SK-N-SH (cell line): ENCODE measurements at regions not wholly inside any gene's neighbourhood (a gene's known extent, or its start where the extent isn't known, plus 50 kb on each side); places are given as distances from the start of the nearest gene placed in this dataset.

Source experiments
- CTCF ChIA-PET: fragments of 300-600, 350-600 bp; formaldehyde crosslinking; extraction: SDS; loops from one replicate; lab custom pipeline; 2021; lab: Yijun Ruan, JAX
- POLR2A ChIA-PET: fragments of 350-600 bp; sonication (Branson Sonifier 250); formaldehyde crosslinking; extraction: SDS; loops from one replicate; lab custom pipeline; 2020; ENCODE audit warnings: antibody characterized with exemption, inconsistent platforms; lab: Yijun Ruan, JAX
- DNase-seq: peaks from one replicate; pipeline ENCODE4 v3.0.0; 2012
- H2AFZ ChIP-seq: fragments of 200-600 bp; sonication (generic); 2 replicates; pipeline ENCODE4 v1.8.1; 2016; ENCODE audit warnings: antibody characterized with exemption, mild to moderate bottlenecking, low read depth
- H3F3A ChIP-seq: fragments of 200-600 bp; sonication (generic); replicated peaks from 2 replicates; pipeline ENCODE3; 2016; ENCODE audit warnings: antibody characterized with exemption, mild to moderate bottlenecking; ENCODE audit not compliant: insufficient read depth
- H3K27ac ChIP-seq, 2 experiments: fragments of 200-500 bp in 1 of 2; fragments of 200-600 bp in 1 of 2; sonication (Bioruptor generic) in 1 of 2; sonication (generic), shearing (Covaris generic) in 1 of 2; 2 replicates each; pipeline versions ENCODE4 v1.5.1 to v1.6.1; 2014 to 2016; ENCODE audit warnings: low read depth in 2 of 2, inconsistent platforms in 1 of 2, low read length in 1 of 2, mild to moderate bottlenecking in 1 of 2, mixed read lengths in 1 of 2
- H3K27me3 ChIP-seq: fragments of 200-600 bp; sonication (generic), shearing (Covaris generic); 2 replicates; pipeline ENCODE4 v1.6.1; 2016; ENCODE audit warnings: mixed run types; ENCODE audit not compliant: insufficient read depth
- H3K36me3 ChIP-seq, 2 experiments: fragments of 200-500 bp in 1 of 2; fragments of 200-600 bp in 1 of 2; sonication (Bioruptor generic) in 1 of 2; sonication (generic) in 1 of 2; replicated peaks in 1 of 2; 2 replicates each; pipeline versions ENCODE3 to v1.5.1; 2014 to 2016; ENCODE audit warnings: low read length in 1 of 2, mild to moderate bottlenecking in 1 of 2; ENCODE audit not compliant: insufficient read depth in 2 of 2, control insufficient read depth in 1 of 2
- H3K4me1 ChIP-seq, 2 experiments: fragments of 200-500 bp in 1 of 2; fragments of 200-600 bp in 1 of 2; sonication (Bioruptor generic) in 1 of 2; sonication (generic), shearing (Covaris generic) in 1 of 2; 2 replicates each; pipeline versions ENCODE4 v1.5.1 to v1.6.1; 2014 to 2016; ENCODE audit warnings: low read depth in 1 of 2, low read length in 1 of 2, mixed run types in 1 of 2; ENCODE audit not compliant: insufficient read depth in 2 of 2, control insufficient read depth in 1 of 2
- H3K4me2 ChIP-seq: fragments of 200-600 bp; sonication (generic), shearing (Covaris generic); 2 replicates; pipeline ENCODE4 v1.6.1; 2017; ENCODE audit warnings: mixed run types
- H3K4me3 ChIP-seq, 2 experiments: fragments of 200-500 bp in 1 of 2; fragments of 200-600 bp in 1 of 2; sonication (Bioruptor generic) in 1 of 2; sonication (generic), shearing (Covaris generic) in 1 of 2; 2 replicates each; pipeline versions ENCODE4 v1.5.1 to v1.8.1; 2014 to 2016; ENCODE audit warnings: low read depth in 2 of 2, inconsistent platforms in 1 of 2, low read length in 1 of 2, mild to moderate bottlenecking in 1 of 2, mixed read lengths in 1 of 2, moderate library complexity in 1 of 2
- H3K79me2 ChIP-seq: fragments of 200-600 bp; sonication (generic); 2 replicates; pipeline ENCODE4 v1.8.1; 2017; ENCODE audit warnings: mild to moderate bottlenecking; ENCODE audit not compliant: insufficient read depth
- H3K9ac ChIP-seq: fragments of 200-600 bp; sonication (generic); 2 replicates; pipeline ENCODE4 v1.6.1; 2017; ENCODE audit warnings: mixed run types
- H3K9me2 ChIP-seq: fragments of 200-600 bp; sonication (generic); 2 replicates; pipeline ENCODE4 v1.6.1; 2017; ENCODE audit warnings: mixed run types
- H3K9me3 ChIP-seq: fragments of 200-600 bp; sonication (generic); 2 replicates; pipeline ENCODE4 v1.6.1; 2017; ENCODE audit warnings: mixed run types, mild to moderate bottlenecking, moderate library complexity
- H4K20me1 ChIP-seq: fragments of 200-600 bp; sonication (generic); 2 replicates; pipeline ENCODE4 v1.6.1; 2017; ENCODE audit warnings: mild to moderate bottlenecking, mixed run types; ENCODE audit not compliant: insufficient read depth
- CHD2 ChIP-seq: fragments of 150-350 bp; IDR thresholded peaks from 2 replicates; pipeline ENCODE4 v1.6.1; 2018; ENCODE audit warnings: low read length; ENCODE audit not compliant: partially characterized antibody
- ELF1 ChIP-seq: IDR thresholded peaks from 2 replicates; pipeline ENCODE4 v1.4.0; 2012
- EZH2phosphoT487 ChIP-seq: fragments of 200-600 bp; sonication (generic); IDR thresholded peaks from 2 replicates; pipeline ENCODE4 v1.6.1; 2017; ENCODE audit warnings: low read depth, mixed run types, mild to moderate bottlenecking, antibody characterized with exemption, moderate library complexity, borderline replicate concordance
- FOXM1 ChIP-seq: IDR thresholded peaks from 2 replicates; pipeline ENCODE4 v1.4.0; 2012; ENCODE audit warnings: low read depth, mild to moderate bottlenecking
- GATA2 ChIP-seq: sonication (generic); formaldehyde crosslinking; IDR thresholded peaks from 2 replicates; pipeline ENCODE4 v1.5.0; 2020; ENCODE audit warnings: mild to moderate bottlenecking, missing genetic modification reagents
- NFIC ChIP-seq: IDR thresholded peaks from 2 replicates; pipeline ENCODE4 v1.4.0; 2012; ENCODE audit warnings: borderline replicate concordance
- NRF1 ChIP-seq: IDR thresholded peaks from 2 replicates; pipeline ENCODE4 v1.6.1; 2012; ENCODE audit warnings: low read depth, mild to moderate bottlenecking, low read length
- RAD21 ChIP-seq: IDR thresholded peaks from 2 replicates; pipeline ENCODE4 v1.6.1; 2012; ENCODE audit warnings: mild to moderate bottlenecking, low read length
- RCOR1 ChIP-seq: fragments of 150-350 bp; IDR thresholded peaks from 2 replicates; pipeline ENCODE4 v1.6.1; 2017; ENCODE audit warnings: antibody characterized with exemption, low read length
- RFX5 ChIP-seq: IDR thresholded peaks from 2 replicates; pipeline ENCODE4 v1.6.1; 2012; ENCODE audit warnings: mild to moderate bottlenecking, improper control_type of control experiment, low read length
- TAF1 ChIP-seq: IDR thresholded peaks from 2 replicates; pipeline ENCODE4 v1.6.1; 2012; ENCODE audit warnings: low read depth, mild to moderate bottlenecking, low read length, moderate library complexity, borderline replicate concordance
- TCF12 ChIP-seq: IDR thresholded peaks from 2 replicates; pipeline ENCODE4 v1.4.0; 2012
- TEAD4 ChIP-seq: IDR thresholded peaks from 2 replicates; pipeline ENCODE4 v1.4.0; 2012; ENCODE audit warnings: mild to moderate bottlenecking, borderline replicate concordance; ENCODE audit not compliant: insufficient read depth
- WGBS: methylation state at CpG from one replicate; pipeline ENCODE4 v1.1.6; 2017; ENCODE audit warnings: low lambda C conversion rate; 5-methylcytosine and 5-hydroxymethylcytosine counted together
- TF ChIP-seq, protein P1 (sequence below): fragments of 150-350 bp; IDR thresholded peaks from 2 replicates; pipeline ENCODE4 v1.6.1; 2016; ENCODE audit warnings: mild to moderate bottlenecking, low read depth, low read length
- TF ChIP-seq, protein P2 (sequence below): fragments of 200-600 bp; sonication (generic); IDR thresholded peaks from 2 replicates; pipeline ENCODE4 v1.6.1; 2017; ENCODE audit warnings: antibody characterized with exemption, mild to moderate bottlenecking, moderate library complexity
- TF ChIP-seq, protein P3 (sequence below): IDR thresholded peaks from 2 replicates; pipeline ENCODE4 v1.4.0; 2012; ENCODE audit warnings: low read depth, borderline replicate concordance
- TF ChIP-seq, protein P4 (sequence below): fragments of 150-350 bp; IDR thresholded peaks from 2 replicates; pipeline ENCODE4 v1.6.1; 2017; ENCODE audit warnings: antibody characterized with exemption, low read length, low read depth, borderline replicate concordance
- TF ChIP-seq, protein P5 (sequence below): IDR thresholded peaks from 2 replicates; pipeline ENCODE4 v1.4.0; 2012; ENCODE audit warnings: low read depth, borderline replicate concordance

DNA sequence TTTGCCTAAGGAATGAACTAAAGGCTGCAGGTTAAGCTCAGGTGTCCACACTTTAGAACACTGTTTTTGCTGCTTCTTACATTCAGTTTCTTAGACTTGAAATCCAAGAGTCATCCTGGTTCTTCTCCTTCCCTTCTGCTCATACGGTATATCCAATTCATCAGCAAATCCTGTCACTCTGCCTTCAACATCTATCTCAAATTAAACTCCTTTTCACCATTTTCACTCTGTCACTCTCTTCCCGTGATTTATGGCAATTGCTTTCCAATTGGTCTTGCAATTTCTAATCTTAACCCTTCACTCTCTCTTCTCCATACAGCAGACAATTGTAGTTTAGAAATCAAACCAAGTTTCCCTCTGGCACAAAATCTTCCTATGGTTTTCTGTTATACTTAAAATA lies 182.9 kb downstream of the MRPS30 start:
- POLR2A ChIA-PET, result no interaction called here

More for the DNA sequence above, 182.9 kb downstream of the MRPS30 start:
- Histone ChIP-seq H3K9ac (no peak overlapping the region), H3K9me2 (no peaks in the 10 kb centered on the region), H3K4me3 (no peak overlapping the region), H3K9me3 (no peaks in the 10 kb centered on the region), H4K20me1 (no peaks in the 10 kb centered on the region), H3K4me2 (no peak overlapping the region), H3K27ac (no peak overlapping the region), H3K36me3 (no peaks in the 10 kb centered on the region), H3K4me1 (no peaks in the 10 kb centered on the region), H2AFZ (no peak overlapping the region), H3K79me2 (no peaks in the 10 kb centered on the region), H3F3A (no peaks in the 10 kb centered on the region), H3K27me3 (no peaks in the 10 kb centered on the region)
- CTCF ChIA-PET, result no interaction called here
- 0% methylated on average over 2 of the region's 2 CpGs for WGBS
- TF ChIP-seq, protein P1, sequence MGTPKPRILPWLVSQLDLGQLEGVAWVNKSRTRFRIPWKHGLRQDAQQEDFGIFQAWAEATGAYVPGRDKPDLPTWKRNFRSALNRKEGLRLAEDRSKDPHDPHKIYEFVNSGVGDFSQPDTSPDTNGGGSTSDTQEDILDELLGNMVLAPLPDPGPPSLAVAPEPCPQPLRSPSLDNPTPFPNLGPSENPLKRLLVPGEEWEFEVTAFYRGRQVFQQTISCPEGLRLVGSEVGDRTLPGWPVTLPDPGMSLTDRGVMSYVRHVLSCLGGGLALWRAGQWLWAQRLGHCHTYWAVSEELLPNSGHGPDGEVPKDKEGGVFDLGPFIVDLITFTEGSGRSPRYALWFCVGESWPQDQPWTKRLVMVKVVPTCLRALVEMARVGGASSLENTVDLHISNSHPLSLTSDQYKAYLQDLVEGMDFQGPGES, result no peak
- TF ChIP-seq RFX5 (no peak), FOXM1 (no peak), ELF1 (no peak), NRF1 (no peak), RAD21 (no peak), EZH2phosphoT487 (no peak), TEAD4 (no peak), NFIC (no peak), TCF12 (no peak), RCOR1 (no peak), CHD2 (no peak), GATA2 (CRISPR knock-in tag) (no peak), TAF1 (no peak)
- TF ChIP-seq, protein P2, sequence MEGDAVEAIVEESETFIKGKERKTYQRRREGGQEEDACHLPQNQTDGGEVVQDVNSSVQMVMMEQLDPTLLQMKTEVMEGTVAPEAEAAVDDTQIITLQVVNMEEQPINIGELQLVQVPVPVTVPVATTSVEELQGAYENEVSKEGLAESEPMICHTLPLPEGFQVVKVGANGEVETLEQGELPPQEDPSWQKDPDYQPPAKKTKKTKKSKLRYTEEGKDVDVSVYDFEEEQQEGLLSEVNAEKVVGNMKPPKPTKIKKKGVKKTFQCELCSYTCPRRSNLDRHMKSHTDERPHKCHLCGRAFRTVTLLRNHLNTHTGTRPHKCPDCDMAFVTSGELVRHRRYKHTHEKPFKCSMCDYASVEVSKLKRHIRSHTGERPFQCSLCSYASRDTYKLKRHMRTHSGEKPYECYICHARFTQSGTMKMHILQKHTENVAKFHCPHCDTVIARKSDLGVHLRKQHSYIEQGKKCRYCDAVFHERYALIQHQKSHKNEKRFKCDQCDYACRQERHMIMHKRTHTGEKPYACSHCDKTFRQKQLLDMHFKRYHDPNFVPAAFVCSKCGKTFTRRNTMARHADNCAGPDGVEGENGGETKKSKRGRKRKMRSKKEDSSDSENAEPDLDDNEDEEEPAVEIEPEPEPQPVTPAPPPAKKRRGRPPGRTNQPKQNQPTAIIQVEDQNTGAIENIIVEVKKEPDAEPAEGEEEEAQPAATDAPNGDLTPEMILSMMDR, result no peak
- TF ChIP-seq, protein P3, sequence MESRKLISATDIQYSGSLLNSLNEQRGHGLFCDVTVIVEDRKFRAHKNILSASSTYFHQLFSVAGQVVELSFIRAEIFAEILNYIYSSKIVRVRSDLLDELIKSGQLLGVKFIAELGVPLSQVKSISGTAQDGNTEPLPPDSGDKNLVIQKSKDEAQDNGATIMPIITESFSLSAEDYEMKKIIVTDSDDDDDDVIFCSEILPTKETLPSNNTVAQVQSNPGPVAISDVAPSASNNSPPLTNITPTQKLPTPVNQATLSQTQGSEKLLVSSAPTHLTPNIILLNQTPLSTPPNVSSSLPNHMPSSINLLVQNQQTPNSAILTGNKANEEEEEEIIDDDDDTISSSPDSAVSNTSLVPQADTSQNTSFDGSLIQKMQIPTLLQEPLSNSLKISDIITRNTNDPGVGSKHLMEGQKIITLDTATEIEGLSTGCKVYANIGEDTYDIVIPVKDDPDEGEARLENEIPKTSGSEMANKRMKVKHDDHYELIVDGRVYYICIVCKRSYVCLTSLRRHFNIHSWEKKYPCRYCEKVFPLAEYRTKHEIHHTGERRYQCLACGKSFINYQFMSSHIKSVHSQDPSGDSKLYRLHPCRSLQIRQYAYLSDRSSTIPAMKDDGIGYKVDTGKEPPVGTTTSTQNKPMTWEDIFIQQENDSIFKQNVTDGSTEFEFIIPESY, result no peak
- TF ChIP-seq, protein P4, sequence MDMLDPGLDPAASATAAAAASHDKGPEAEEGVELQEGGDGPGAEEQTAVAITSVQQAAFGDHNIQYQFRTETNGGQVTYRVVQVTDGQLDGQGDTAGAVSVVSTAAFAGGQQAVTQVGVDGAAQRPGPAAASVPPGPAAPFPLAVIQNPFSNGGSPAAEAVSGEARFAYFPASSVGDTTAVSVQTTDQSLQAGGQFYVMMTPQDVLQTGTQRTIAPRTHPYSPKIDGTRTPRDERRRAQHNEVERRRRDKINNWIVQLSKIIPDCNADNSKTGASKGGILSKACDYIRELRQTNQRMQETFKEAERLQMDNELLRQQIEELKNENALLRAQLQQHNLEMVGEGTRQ, result no peak
- TF ChIP-seq, protein P5, sequence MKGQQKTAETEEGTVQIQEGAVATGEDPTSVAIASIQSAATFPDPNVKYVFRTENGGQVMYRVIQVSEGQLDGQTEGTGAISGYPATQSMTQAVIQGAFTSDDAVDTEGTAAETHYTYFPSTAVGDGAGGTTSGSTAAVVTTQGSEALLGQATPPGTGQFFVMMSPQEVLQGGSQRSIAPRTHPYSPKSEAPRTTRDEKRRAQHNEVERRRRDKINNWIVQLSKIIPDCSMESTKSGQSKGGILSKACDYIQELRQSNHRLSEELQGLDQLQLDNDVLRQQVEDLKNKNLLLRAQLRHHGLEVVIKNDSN, result no peak
- DNase-seq, result no peak
